GM19193 (cell line): ENCODE measurements at regions not wholly inside any gene's neighbourhood (a gene's known extent, or its start where the extent isn't known, plus 50 kb on each side); places are given as distances from the start of the nearest gene placed in this dataset.

Experiments
- POLR2A ChIP-seq: IDR thresholded peaks from 4 replicates; pipeline ENCODE4 v1.6.1; 2011; ENCODE audit not compliant: insufficient read depth, insufficient read length; ENCODE audit errors: extremely low read depth

GRCh38 chr5:123778641-123779040, 266.7 kb downstream of the CSNK1G3 start:
- TF ChIP-seq POLR2A = no peak

- TF ChIP-seq POLR2A = no peak
Observed at GRCh38 chr5:123776761-123777160, 264.8 kb downstream of the CSNK1G3 start.

DNA sequence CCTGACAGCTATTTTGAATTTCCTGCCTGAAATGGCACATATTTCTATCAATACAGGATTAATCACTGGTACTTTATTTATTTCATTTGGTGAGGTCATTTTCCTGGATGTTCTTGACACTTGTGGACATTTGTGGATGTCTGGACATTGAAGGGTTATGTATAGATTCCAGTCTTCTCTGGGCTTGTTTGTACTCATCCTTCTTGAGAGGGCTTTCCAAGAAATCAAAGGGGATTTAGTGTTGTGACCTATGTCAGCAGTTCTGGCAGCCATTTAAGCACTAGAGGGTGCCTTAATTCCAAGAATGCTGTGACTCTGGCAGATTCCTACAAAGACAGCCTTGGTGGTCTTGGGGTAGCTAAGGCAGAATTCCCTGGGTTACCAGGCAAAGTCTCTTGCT, 259.7 kb downstream of the CSNK1G3 start:
- no peak for TF ChIP-seq POLR2A

DNA sequence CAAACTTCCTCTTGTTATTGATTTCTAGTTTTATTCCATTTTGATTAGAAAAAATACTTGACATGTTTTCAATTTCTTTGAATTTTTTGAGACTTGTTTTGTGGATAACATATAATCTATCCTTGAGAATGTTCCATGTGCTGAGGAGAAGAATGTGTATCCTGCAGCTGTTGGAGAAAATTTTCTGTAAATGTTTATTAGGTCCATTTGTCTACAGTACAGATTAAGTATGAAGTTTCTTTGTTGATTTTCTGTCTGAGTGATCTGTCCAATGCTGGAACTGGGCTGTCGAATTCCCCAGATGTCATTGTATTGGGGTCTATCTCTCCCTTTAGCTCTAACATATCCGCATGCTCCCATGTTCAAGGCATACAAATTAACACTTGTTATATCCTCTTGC, 251.2 kb downstream of the CSNK1G3 start:
- TF ChIP-seq POLR2A = no peak

DNA sequence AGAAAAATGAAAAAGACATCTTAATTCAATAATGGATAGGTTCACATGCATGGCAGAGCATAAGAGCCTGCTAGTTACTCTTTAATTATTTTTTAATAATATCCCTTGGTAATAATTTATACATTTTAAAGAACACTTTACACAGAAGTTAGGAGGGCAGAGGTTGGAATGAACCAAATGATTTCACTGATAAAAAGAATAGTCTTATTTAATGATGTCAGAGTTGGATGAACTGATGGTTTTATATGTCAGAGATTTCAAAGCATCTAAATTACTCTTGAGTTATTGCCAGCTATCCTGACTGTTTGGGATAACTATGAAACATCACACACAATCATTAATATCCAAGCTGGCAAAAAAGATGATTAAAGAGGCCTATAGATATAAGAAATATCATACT, 244.8 kb downstream of the CSNK1G3 start:
- no peak for TF ChIP-seq POLR2A

DNA sequence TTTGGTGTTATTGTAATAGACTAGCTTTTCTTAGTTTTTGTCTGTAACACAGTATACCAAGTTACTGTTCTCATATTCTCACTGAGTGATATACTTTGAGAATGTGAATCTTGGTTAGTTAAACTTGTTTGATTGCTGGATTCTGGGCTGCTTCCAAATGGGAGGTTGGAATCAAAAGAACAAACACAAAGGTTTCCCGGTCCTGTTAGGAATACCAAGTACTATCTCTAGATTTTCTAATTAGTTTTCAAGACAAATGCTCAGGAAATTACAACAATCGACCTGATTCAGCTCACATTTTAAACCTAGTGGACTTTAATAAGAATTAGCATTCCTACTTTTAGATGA, 244.3 kb downstream of the CSNK1G3 start:
- TF ChIP-seq POLR2A = no peak

- TF ChIP-seq POLR2A = no peak
Observed at GRCh38 chr5:123755653-123756317, 243.8 kb downstream of the CSNK1G3 start.

DNA sequence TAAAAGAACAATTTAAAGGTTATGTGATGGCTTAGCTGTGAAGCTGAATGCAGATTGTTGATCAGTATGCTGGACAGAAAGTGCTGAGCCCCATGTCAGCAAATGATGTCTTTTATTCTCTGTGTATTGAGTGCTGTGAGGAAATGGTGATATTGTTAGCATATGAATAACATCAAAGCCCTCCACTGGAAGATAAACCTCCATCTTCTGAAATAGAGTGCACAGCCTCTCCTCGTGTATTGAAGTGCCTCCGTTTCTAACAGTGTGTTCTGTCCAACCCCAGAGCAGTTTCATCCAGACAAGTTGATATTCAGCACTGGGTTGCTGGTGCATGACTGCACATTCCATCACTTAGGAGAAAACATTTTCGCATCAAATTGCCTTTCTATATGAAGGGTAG, 242.9 kb downstream of the CSNK1G3 start:
- TF ChIP-seq POLR2A = no peak

GRCh38 chr5:123753937-123754891, 242.2 kb downstream of the CSNK1G3 start:
- TF ChIP-seq POLR2A = no peak

- TF ChIP-seq POLR2A = no peak
Observed at GRCh38 chr5:123753180-123753936, 241.4 kb downstream of the CSNK1G3 start.

- no peak for TF ChIP-seq POLR2A
Observed at GRCh38 chr5:123752552-123753179, 240.7 kb downstream of the CSNK1G3 start.

GRCh38 chr5:123751670-123752069, 239.7 kb downstream of the CSNK1G3 start:
- no peak for TF ChIP-seq POLR2A

DNA sequence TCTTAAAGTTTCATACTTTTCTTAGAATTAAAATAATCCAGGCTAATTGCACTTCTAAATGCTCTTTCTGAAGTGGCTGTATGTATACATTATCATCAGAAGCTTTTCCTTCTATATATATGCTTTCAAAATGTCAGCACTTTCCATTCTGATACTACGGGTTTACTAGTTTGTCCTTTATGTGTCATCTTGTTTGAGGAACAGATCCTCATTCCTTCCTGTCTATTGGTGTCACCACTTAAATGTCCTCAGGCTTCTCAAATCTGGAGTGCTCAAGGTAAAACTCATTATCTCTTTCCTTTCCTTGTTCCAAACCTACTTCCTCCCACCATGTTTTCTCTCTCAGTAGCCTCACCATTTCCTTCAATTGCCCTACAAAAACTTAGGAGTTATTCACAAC, 236.3 kb downstream of the CSNK1G3 start:
- no peak for TF ChIP-seq POLR2A

DNA sequence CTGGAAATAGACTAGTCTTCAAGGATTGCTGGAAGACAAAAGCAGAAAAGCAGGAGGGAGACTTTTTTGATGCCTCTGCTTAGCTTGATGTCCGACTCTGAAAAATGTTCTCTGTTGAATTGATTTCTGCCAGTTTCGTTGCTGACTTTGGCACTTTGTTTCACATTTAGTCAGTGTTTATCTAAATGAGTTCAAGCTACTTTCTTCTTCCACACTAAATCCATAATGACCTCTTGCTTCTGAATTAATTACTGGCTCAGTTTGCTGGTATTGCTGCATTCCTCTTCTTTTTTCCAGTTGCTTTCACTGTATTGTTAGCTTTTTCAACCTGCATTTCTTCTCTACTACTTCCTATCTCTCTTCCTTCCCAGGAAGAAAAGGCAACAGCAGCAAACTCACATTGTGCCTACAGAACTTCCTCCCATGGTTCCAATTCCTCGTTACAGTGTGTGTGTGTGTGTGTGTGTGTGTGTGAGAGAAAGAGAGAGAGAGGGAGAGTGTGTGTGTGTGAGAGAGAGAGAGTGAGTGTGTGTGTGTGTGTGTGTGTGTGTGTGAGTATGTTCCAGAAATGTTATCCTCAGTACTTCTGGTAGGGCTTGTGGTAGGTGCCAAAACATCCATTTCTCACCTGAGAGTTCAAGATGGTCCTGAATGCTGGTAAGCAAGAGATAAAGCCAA, 234.8 kb downstream of the CSNK1G3 start:
- no peak for TF ChIP-seq POLR2A
